RKO (cell line): ENCODE measurements at regions not wholly inside any gene's neighbourhood (a gene's known extent, or its start where the extent isn't known, plus 50 kb on each side); places are given as distances from the start of the nearest gene placed in this dataset.

Source experiments
- DNase-seq: peaks from one replicate; pipeline ENCODE4 v3.0.0-alpha.2; 2016; ENCODE audit warnings: low spot score

GRCh38 chr5:68379275-68380036 is 163.9 kb downstream of the PIK3R1 start:
- no peak for DNase-seq

- DNase-seq: no peak
These were observed 164.5 kb downstream of the PIK3R1 start for GRCh38 chr5:68380078-68380477.

- DNase-seq: no peak
These were observed 165.5 kb downstream of the PIK3R1 start for GRCh38 chr5:68381060-68381459.

- DNase-seq: no peak
These were observed 166.4 kb downstream of the PIK3R1 start for GRCh38 chr5:68381909-68382308.

GRCh38 chr5:68382640-68383039 is 167.1 kb downstream of the PIK3R1 start:
- DNase-seq: no peak

GRCh38 chr5:68383888-68384310 is 168.3 kb downstream of the PIK3R1 start:
- DNase-seq: no peak

DNA sequence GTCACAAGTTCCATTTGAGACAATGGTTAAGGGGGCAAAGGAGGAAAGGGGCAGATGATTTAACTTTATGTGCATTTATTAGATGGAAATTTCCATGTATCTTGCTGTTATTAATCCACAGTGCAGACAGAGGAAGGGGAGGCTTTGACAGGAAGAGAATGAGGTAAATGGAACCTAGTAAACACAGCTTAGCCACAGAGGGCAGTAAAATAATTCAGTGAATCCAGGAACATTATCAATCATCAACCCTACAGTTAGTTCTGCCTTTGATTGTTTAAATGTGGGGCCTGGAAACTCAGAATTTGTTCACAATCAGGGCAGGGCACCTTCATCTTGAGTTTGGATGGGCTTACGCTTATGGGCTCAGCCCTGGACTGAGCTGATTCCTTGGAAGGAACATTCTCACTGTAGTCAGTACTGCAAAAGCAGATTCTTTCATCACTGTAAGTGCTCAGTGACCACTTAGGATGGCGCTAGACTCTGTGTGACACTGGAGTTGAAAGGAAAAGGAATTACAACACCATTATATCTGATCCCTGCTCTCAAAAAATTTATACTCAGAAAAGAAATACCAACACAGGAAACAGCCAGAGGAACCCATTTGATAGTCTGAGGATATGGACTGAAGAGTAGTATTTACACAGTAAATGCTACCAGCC is 169.5 kb downstream of the PIK3R1 start:
- no peak for DNase-seq

DNA sequence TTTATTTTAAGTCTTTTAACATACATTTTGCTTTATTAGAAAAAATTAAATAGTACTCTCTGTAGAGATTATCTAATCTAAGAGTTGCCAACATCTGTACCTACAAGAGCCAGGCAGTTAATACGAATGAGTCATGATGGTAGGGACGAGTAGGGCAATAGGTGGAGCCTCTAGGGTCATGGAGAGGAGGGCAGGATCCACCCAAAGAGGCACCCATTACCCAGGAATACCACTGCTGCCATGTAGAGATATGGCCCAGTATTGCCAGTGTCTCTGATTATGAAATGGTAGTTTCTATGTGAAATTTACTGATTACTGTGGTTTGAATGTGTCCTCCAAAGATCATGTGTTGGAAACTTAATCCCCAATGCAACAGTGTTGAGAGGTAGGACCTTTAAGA is 170.4 kb downstream of the PIK3R1 start:
- DNase-seq: no peak

- DNase-seq: no peak
These were observed 171.7 kb downstream of the PIK3R1 start for GRCh38 chr5:68387074-68387796.

- DNase-seq: no peak
These were observed 174.1 kb downstream of the PIK3R1 start for GRCh38 chr5:68389618-68390017.

DNA sequence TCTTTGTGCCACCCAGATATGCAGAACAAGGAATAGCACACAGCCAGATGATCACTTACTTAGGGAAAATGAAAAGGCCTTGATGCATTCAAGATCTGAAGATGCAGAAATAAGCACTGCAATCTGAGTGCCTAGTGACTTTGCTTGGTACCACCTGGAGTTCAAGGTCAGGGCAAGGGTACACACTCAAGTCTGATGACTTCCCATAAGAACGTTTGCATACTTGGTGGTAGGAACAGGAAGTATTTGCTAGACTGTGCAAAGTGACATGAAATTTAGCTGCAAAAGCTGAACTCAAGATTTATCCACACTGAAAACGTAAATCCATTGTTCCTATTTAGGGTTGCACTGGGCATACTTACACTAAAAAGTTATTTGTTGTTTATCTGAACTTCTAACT is 177.1 kb downstream of the PIK3R1 start:
- no peak for DNase-seq

DNA sequence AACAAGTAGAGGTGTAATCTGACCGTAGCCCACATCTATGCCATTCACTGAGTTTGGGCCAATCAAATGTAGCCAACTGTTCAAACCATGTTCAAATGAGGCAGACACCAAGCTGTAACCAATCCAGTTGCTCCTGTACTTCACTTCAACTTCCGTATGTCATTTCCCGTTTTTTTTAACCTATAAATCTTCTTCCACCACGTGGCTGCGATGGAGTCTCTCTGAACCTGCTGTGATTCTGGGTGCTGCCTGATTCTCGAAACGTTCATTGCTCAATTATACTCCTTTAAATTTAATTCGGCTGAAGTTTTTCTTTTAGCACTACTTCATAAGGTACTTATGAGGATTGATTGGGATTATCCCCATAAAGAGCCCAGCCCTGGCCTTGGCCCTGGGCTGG is 179.7 kb downstream of the PIK3R1 start:
- no peak for DNase-seq

GRCh38 chr5:68395926-68396511 is 180.5 kb downstream of the PIK3R1 start:
- no peak for DNase-seq

- DNase-seq: no peak
These were observed 181.2 kb downstream of the PIK3R1 start for GRCh38 chr5:68396722-68397121.

GRCh38 chr5:68398146-68398812 is 182.7 kb downstream of the PIK3R1 start:
- no peak for DNase-seq

DNA sequence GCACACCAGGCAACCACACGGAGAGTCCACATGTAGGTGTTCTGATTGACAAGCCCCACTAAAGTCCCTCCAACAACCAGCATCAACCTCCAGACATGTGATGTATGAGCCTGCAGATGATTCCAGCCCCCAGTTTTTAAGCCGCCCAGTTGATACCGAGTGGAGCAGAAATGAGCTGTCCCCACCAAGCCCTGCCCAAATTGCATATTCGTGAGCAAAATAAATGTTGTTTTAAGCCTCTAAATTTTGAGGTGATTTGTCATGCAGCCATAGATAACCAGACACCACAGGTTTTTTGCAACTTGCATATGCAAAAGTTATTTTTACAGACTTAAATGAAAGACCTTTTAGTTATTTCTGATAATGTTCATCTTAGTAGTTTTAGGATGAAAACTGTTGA is 187.7 kb downstream of the PIK3R1 start:
- DNase-seq: no peak

GRCh38 chr5:68404246-68404645 is 188.7 kb downstream of the PIK3R1 start:
- no peak for DNase-seq

- peak; percentile 31 for DNase-seq
These were observed 189.6 kb downstream of the PIK3R1 start for GRCh38 chr5:68405026-68405684.

- no peak for DNase-seq
These were observed 190.5 kb downstream of the PIK3R1 start for GRCh38 chr5:68405784-68406743.

DNA sequence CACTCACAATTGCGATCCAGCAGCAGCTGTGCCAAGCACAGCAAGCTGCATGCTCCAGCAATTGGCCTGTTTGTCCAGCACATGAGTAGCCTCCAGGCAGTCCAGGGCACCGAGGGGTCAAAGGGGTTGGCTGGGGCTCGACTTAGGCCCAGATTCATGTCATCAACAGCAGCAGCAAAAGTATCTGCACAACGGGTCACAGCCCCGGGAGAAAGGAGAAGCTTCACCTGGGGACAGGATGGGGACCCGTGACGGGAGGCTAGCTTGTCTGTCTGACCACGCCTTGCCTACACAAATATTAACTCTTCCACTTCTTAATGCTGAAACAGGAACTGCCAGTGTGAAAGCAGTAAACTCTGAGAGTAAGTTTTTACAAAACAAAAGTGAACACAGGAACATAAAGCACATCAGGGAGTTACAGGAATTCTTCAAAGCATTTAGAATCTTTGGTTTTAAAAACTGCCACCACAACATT is 191.2 kb downstream of the PIK3R1 start:
- DNase-seq: no peak
